ENCODE measurements at regions not wholly inside any gene's neighbourhood (a gene's known extent, or its start where the extent isn't known, plus 50 kb on each side); places are given as distances from the start of the nearest gene placed in this dataset.

DNA sequence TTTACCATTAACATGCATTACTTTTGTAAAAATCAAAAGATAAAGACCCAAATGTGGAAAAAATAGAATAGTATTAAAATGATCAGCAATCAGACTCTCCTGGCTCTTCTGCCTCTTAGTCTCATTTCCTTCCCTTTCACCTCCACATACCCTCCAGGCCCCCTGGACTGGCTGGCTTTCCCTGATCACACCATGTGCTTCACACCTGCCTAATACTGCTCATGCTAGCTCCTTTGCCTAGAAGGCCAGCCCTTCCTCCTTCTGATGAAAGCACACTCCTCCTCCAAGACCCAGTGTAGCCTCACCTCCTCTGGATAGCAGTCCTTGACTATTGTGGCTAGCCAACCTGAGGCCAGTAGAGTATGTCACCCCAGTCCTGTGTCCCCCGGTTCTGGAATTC, 182.0 kb upstream of the HEY2 start:
- Histone ChIP-seq H3K27me3 (peaks cover 0 to 7% (median 0%) of the 10 kb centered on the region in 4 donors), H3K36me3 (no peaks in the 10 kb centered on the region), H3K9me3 (no peaks in the 10 kb centered on the region), H3K27ac (no peak overlapping the region), H3K4me1 (no peaks in the 10 kb centered on the region), H3K4me3 (no peak overlapping the region)
- intact Hi-C loops (cut with DNase I), result no loop called here
- TF ChIP-seq, protein P1, sequence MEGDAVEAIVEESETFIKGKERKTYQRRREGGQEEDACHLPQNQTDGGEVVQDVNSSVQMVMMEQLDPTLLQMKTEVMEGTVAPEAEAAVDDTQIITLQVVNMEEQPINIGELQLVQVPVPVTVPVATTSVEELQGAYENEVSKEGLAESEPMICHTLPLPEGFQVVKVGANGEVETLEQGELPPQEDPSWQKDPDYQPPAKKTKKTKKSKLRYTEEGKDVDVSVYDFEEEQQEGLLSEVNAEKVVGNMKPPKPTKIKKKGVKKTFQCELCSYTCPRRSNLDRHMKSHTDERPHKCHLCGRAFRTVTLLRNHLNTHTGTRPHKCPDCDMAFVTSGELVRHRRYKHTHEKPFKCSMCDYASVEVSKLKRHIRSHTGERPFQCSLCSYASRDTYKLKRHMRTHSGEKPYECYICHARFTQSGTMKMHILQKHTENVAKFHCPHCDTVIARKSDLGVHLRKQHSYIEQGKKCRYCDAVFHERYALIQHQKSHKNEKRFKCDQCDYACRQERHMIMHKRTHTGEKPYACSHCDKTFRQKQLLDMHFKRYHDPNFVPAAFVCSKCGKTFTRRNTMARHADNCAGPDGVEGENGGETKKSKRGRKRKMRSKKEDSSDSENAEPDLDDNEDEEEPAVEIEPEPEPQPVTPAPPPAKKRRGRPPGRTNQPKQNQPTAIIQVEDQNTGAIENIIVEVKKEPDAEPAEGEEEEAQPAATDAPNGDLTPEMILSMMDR (IDR thresholded peaks at IDR 0.05), result no peak
- TF ChIP-seq POLR2A (IDR thresholded peaks at IDR 0.05), result no peak
- DNase-seq, result no peak
- 81 to 95% methylated on average over 1 of the region's 1 CpG for WGBS, 2 donors

DNA sequence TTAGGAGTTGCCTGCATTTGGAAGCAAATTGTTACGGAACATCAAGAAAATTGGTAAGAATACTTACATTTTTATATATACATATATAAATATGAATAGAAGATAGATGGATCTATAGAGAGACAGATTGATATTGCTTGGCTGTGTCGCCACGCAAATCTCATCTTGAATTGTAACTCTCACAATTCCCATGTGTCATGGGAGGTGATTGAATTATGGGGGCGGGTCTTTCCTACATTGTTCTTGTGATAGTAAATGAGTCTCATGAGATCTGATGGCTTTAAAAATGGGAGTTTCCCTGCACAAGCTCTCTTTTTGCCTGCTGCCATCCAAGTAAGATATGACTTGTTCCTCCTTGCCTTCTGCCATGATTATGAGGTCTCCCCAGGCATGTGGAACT, 180.8 kb upstream of the HEY2 start:
- Histone ChIP-seq H3K36me3 (no peaks in the 10 kb centered on the region), H3K27me3 (peaks cover 0 to 7% (median 0%) of the 10 kb centered on the region in 4 donors), H3K4me1 (no peaks in the 10 kb centered on the region), H3K4me3 (no peak overlapping the region), H3K9me3 (no peaks in the 10 kb centered on the region), H3K27ac (no peak overlapping the region)
- no peak for TF ChIP-seq POLR2A (IDR thresholded peaks at IDR 0.05)
- TF ChIP-seq, protein P1 (IDR thresholded peaks at IDR 0.05), result no peak
- 92 to 93% methylated on average over 4 of the region's 4 CpGs for WGBS, 2 donors
- no peak for DNase-seq
- intact Hi-C loops (cut with DNase I), result no loop called here

DNA sequence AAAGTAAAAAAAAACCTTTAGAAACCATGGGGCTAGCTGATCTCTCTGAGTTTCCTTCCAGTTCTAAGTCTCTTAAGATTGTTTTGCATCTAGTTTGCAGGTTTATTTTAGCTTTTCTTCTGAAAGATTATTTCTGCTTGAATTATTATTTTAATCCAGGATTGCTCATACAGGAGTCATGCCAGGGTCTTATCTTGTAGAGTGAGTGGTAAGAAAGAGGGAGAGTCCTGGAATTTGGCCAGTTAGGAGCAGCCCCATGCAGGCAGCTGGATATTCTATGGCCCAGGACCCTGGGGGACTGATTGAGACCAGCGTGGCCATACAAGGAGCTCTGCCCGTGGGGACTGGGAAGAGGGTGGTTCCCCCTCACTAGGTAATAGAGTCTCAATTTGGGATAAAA, 178.9 kb upstream of the HEY2 start:
- intact Hi-C loops (cut with DNase I), result no loop called here
- no peak for DNase-seq
- H3K27ac ChIP-seq, result no peak overlapping the region
- peaks cover 0 to 4% (median 0%) of the 10 kb centered on the region in 4 donors for H3K27me3 ChIP-seq
- H3K4me1 ChIP-seq, result no peaks in the 10 kb centered on the region
- H3K4me3 ChIP-seq, result no peak overlapping the region
- no peaks in the 10 kb centered on the region for H3K36me3 ChIP-seq
- 77 to 100% methylated on average over 1 to 2 of the region's 2 CpGs for WGBS, 2 donors
- TF ChIP-seq, protein P1 (IDR thresholded peaks at IDR 0.05), result no peak
- no peak for TF ChIP-seq POLR2A (IDR thresholded peaks at IDR 0.05)
- H3K9me3 ChIP-seq, result no peaks in the 10 kb centered on the region

DNA sequence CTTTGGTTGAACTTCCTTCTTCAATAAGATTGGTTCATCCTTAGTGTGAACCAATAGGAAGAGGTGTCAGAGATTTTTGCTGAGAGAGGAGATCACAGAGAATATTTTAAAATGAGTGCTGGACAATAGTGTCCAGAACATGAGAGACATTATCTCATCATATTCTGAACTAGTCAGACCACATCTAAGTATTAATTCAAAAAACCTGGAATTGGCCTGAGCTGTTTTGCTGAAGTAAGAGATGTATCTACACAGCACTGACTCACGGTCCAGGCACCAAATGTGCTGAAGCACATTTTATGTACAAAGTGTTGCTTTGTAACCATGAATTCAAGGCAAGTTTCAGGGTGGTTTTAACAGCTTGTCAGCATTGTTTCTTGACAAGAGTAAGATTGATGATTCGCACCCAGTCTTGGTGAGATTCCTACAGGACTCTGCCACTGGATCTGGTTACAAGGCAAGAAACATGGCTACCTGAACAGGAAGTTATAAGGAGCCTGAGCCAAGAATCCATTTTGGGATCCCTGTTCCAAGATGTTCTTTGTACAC, 178.2 kb upstream of the HEY2 start:
- DNase-seq, result no peak
- H3K27ac ChIP-seq, result no peak overlapping the region
- no peaks in the 10 kb centered on the region for H3K4me1 ChIP-seq
- WGBS, 2 donors, result 59 to 71% methylated on average over 2 of the region's 2 CpGs
- no peaks in the 10 kb centered on the region for H3K9me3 ChIP-seq
- TF ChIP-seq, protein P1 (IDR thresholded peaks at IDR 0.05), result no peak
- TF ChIP-seq POLR2A (IDR thresholded peaks at IDR 0.05), result no peak
- no peak overlapping the region for H3K4me3 ChIP-seq
- H3K36me3 ChIP-seq, result no peaks in the 10 kb centered on the region
- intact Hi-C loops (cut with DNase I), result no loop called here
- H3K27me3 ChIP-seq, result peaks cover 0 to 4% (median 0%) of the 10 kb centered on the region in 4 donors

DNA sequence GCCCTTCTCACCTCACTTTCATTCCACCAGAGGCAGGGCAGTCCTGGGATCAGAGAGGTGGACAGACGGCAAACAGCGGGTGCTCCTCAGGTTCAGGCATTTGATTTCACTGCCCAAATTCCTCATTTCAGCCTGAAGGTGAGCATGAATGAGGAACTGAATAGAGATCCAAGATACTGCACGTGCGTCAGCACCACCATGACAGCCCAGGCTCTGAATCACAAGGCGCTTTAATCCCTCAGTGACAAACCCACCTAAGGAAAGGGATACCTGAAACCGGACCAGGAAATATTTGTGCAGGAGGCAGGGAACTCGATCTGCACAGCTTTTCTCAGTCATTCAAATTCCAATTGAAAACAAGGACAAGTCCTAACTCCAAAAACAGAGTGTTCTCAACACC, 174.8 kb upstream of the HEY2 start:
- Histone ChIP-seq H3K4me3 (no peak overlapping the region), H3K27me3 (no peaks in the 10 kb centered on the region), H3K4me1 (no peaks in the 10 kb centered on the region), H3K9me3 (no peaks in the 10 kb centered on the region), H3K36me3 (no peaks in the 10 kb centered on the region), H3K27ac (no peak overlapping the region)
- intact Hi-C loops (cut with DNase I), result no loop called here
- WGBS, 2 donors, result 57 to 61% methylated on average over 5 to 7 of the region's 7 CpGs
- TF ChIP-seq, protein P1 (IDR thresholded peaks at IDR 0.05), result no peak
- TF ChIP-seq POLR2A (IDR thresholded peaks at IDR 0.05), result no peak
- no peak for DNase-seq
